Esophagus muscularis mucosa (tissue), 4 donors: ENCODE measurements at regions not wholly inside any gene's neighbourhood (a gene's known extent, or its start where the extent isn't known, plus 50 kb on each side); places are given as distances from the start of the nearest gene placed in this dataset.

ENCODE experiments used
- EP300 ChIP-seq: sonication (generic); formaldehyde crosslinking; IDR thresholded peaks from one replicate; pipeline ENCODE4 v1.6.1; 2017; ENCODE audit warnings: antibody characterized with exemption
- POLR2A ChIP-seq: fragments of 450-650 bp; IDR thresholded peaks from one replicate; pipeline ENCODE4 v1.6.1; 2017; ENCODE audit warnings: antibody characterized with exemption, moderate library complexity, mild to moderate bottlenecking, low read depth
- TF ChIP-seq, protein P1 (sequence below), 3 experiments: fragments of 200-600 bp in 2 of 3; fragments of 450-650 bp in 1 of 3; sonication (generic) in 2 of 3; IDR thresholded peaks; one replicate each; pipeline ENCODE4 v1.5.1; 2017 to 2019; ENCODE audit warnings: antibody characterized with exemption in 3 of 3, mild to moderate bottlenecking in 2 of 3, moderate library complexity in 1 of 3

DNA sequence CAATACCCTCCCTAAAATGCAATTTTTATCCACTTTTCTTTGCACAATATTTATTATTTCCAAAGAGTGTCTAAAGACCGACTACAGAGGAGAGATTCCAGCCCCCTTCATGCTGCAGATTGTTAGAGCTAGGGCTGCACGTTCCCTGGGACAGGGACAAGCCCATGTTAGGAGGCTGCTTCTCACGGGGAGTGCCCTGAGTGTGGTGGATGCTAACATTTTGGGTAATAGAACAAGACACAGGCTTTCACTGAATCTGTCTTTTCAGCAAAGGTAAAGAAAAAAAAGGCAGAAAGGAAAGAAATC is 125.4 kb downstream of the RIPK4 start:
- TF ChIP-seq EP300 (no peak), POLR2A (no peak)
- TF ChIP-seq, protein P1, sequence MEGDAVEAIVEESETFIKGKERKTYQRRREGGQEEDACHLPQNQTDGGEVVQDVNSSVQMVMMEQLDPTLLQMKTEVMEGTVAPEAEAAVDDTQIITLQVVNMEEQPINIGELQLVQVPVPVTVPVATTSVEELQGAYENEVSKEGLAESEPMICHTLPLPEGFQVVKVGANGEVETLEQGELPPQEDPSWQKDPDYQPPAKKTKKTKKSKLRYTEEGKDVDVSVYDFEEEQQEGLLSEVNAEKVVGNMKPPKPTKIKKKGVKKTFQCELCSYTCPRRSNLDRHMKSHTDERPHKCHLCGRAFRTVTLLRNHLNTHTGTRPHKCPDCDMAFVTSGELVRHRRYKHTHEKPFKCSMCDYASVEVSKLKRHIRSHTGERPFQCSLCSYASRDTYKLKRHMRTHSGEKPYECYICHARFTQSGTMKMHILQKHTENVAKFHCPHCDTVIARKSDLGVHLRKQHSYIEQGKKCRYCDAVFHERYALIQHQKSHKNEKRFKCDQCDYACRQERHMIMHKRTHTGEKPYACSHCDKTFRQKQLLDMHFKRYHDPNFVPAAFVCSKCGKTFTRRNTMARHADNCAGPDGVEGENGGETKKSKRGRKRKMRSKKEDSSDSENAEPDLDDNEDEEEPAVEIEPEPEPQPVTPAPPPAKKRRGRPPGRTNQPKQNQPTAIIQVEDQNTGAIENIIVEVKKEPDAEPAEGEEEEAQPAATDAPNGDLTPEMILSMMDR (IDR thresholded peaks at IDR 0.05), result no peak
